ENCODE measurements at regions not wholly inside any gene's neighbourhood (a gene's known extent, or its start where the extent isn't known, plus 50 kb on each side); places are given as distances from the start of the nearest gene placed in this dataset.

DNA sequence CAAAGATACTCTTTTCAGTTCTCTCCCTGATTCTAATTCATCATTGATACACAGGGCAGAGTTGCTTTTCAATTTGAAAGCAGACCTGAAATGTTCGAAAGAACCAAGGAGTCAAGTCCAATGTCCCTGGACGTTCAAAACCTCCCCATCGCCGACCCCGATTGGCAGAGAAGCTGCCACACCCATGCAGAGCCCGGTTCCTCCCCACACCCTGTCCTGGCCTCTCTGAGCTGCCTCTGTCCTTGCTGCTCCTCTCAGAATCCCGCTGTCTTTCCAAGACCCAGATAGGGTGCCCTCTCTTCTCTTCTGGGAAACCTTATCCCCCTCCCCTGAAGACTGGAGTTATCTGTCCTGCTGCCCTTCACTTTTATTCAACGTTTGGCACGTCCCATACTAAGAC, 52.3 kb upstream of the CITED2 start:
- DNase-seq, result no peak

DNA sequence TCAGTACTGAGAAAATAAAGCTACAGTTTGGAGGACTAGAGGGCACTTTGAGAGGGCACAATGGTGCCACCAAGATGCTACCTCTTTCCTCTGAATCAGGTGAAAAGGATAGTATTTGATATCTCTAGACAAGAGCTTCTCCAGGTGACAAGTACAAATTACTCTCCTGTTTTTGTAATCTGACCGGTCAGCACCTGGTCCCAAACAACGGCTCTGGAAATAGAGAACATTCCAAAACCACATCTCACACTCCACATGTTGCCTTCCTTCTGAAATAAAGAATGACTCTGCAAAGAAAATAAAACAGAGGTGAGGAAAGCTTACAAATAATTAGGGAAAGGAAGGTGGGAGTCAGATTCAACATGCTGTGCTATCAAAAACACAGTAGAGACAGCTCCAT, 51.3 kb upstream of the CITED2 start:
- DNase-seq, result no peak

DNA sequence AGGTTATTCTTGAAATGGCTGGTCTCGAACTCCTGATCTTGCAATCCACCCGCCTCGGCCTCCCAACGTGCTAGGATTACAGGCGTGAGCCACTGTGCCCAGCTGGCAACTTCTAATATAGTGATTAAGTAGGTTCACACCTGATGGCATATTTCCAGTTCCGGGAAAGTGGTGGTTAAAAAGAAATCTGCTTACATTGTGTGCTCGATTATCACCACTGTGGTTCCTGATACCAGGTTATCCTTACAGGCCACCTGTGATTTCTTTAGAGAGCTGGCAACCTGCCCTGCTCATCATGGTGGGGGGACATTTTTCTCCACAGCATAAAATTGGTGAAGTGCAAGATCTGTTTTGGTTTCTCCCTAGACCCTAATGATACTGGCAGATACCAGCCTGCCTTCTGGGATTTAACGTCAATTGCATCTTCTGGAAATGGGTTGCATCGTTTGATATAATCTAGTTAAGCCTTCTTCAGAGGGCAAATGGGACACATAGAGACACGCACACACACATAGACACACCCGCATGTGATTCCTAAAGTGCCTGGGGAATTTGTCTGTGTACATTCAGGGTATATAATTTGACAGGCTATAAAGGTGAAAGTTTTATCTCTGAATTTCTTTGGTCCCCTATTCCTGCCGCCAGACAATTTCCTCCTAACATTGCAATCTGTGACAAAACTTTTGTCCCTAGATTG, 49.7 kb upstream of the CITED2 start:
- DNase-seq, result no peak

Data from right forelimb (tissue), 1 donor.